Stimulated activated CD8-positive, alpha-beta memory T cell treated with anti-CD3 and anti-CD28 coated beads, Interleukin-15, amount 100 ng/mL, for 4 hours (primary cell): ENCODE measurements at regions not wholly inside any gene's neighbourhood (a gene's known extent, or its start where the extent isn't known, plus 50 kb on each side); places are given as distances from the start of the nearest gene placed in this dataset.

ENCODE experiments used
- DNase-seq, 2 donors: peaks; one replicate each; pipeline ENCODE4 v3.0.0-alpha.2; 2020; ENCODE audit warnings: low read depth in 2 of 2

DNA sequence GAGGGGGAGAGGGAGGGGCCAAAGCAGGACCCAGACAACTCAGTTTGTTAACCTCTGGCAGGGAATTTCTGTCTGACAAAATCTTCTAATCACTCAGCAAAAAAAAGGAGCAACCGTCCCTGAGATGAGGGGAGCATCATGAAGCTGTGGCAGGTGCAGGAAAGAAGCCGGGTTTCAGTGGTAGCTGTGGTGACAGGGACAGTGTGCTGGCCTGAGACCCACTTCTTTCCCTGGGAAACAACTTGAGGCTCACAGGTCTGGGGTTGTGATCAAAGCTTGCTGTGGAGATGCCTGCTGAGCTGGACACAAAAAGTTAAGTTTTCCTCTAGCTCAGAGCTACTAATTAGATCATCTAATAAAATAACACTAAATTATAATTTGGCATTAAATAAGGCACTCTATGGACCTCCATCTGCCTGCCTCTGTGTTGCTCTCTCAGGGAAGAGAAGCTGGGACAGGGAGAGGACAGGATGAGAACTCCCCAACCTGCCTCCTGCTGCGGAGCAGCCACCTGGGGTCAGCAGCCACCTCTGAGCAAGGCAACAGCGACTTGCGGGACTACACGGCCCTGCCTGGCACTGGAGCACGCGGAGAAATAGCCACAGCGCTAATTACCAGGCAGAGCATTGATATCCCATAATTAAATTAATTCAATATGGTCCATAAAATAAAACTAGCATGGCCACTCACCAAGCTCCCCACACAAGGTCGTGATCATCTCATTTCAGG, 104.6 kb upstream of the TEX51 start:
- no peak for DNase-seq

DNA sequence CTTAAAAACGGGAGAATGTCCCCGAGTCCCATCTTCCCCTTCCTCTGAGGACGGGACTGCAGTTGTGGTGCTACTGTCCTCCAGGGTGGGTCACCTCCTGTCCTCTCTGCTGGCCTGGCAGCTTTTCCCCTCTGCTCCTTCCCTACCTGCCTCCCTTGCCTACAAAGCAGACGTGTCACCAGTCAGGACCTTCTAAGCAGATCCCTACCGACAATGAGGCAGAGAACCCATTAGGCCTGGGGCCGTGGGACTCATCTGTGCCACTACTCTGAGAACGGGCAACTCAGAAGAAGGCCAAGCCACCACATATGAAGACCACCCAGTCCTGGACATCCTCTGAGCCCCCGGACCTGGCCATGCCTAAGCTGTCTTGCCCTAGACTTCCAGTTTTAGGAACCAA, 103.0 kb upstream of the TEX51 start:
- no peak for DNase-seq

DNA sequence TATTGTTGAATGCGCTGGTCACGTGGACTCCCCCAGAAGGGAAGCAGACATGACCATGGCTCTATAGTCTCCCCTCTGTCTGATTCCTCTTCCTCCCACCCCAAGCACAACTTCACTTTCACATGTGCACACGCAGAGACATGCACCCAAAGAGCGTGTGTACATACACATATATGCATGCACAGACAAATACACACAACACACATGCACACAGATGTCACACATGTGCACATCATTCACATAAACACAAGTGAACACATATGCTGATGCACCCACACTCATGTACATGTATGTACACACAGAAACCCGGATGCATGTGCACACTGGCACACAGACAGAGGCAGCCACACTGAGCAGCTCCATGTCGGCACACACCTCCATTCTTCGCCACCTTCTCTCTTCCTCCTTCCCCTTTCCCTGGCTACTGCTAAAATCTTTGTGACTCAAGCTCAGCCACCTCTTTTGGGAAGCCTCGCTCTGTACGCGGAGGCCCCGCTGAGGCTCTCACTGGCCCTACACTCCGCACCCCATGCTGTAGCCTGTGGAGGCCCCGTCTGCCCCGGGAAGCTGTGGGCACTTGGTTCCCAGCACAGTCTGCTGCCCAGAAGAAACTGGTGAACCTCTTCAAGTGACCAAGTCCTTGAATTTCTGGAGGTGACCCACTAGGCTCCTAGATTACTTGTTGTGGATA, 101.6 kb upstream of the TEX51 start:
- DNase-seq: no peak

- DNase-seq: no peak
Observed at GRCh38 chr2:126797622-126798275, 100.9 kb upstream of the TEX51 start.

DNA sequence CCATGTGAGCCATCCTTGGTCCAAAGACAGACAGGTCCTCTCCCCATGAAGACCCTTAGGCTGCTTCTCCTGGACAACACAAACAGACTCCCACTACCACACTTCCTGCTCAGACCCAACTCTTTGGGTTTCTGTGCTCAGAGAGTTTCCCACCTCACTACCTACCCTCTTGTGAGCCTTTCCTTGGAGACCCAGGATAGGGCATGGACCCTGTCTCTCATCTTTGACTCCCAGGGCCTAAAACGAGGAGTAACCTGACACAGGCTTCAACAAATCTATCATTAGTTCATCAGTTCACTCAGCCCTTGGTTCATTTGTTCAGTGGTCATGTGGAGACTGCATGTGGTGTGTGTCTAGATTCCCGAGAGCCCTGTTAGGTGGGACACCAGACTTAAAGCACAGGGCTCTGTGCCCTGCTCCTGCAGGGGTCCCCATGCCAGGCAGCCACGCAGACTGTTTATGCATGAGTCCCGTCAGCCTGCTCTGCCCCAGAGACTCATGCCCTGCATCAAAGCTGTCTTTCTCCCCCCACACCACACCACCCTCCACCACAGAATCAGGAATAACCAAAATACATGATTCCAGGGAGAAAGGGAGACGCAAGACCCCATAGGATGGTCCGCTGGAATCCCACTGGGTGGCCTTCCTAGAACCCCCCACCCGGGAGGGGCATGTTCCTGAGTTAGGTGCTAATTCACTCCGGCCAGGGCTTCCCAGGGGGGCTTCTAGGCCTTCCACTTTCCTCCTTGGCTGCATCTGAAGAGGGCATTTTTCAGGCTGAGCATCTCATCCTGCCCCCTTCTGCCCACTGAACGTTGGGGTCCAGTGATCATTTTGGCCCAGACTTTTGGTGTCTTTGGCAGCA, 100.2 kb upstream of the TEX51 start:
- no peak for DNase-seq

GRCh38 chr2:126799301-126799700, 99.4 kb upstream of the TEX51 start:
- DNase-seq: no peak

DNA sequence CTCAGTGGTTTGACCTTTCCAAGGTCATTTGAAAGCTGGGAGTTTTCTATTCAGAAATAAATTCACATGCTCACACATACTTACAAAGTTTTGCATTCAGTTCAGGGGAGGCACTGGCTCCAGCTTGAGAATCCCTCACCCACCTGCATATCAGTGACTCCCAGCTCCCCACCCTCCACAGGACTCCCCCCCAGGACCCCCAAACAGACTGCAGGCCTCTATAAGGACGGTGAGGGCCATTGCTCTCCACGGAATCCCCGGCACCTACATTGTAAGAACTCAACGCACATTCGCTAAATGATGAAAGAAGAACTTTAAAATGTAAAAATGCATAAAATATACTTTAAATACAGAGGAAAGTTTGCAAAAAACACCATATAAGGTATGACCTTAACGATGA, 97.2 kb upstream of the TEX51 start:
- no peak for DNase-seq

DNA sequence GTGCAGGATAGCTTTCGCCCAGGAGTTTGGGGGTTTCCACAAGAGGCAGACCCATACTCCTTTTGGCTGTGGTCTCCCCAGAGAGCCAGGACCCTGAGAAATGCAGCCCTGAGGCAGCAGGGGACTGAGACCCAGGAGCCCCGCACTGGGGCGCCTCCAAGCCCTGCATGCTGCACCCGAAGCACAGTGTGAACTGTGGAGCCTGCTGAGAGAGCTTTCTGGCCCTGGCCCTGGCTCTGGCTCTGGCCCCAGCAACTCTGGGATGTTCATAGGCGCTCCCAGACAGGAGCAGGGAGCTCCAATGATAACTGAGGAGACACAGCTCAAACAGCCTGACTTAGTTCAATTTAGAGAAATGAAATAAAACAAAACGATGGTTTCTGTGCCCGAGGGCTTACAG, 96.4 kb upstream of the TEX51 start:
- no peak for DNase-seq

GRCh38 chr2:126802774-126803433, 95.8 kb upstream of the TEX51 start:
- no peak for DNase-seq

DNA sequence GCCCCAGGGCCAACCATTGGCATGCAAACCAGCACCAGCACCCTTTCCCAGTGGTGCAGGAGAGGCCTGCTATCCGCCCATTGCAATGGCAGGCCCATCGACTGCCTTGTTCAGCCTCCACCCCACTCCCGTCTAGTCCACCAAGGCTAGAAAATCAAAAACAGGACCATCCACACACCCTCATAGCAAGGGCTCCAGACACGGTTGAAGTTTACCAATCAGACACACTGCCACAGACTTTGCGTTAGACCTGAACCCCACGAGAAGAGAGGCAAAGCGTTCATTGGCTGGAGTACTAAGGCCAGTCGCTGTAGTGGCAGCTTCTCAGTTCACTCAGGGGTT, 95.3 kb upstream of the TEX51 start:
- DNase-seq: no peak

GRCh38 chr2:126804347-126804746, 94.3 kb upstream of the TEX51 start:
- no peak for DNase-seq

DNA sequence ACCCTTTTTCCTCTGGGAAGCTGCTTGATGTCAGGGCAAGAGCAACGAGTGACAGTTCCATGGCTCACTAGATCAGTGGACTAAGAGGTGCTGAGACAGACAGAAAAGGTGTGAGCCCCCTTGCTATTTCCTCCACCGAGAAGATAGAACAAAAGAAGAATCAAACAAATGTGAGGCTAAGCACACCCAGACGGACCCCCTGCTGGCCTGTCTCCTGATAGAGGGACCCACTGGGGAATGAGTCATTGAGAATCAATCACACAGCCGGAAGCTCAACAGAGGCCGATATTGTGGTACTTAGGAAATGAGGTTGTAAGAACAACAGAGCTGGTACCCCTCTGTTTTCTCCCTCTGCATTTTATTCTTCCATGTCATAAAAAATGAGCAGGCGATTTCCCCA, 89.8 kb upstream of the TEX51 start:
- DNase-seq: no peak

- DNase-seq: no peak
Observed at GRCh38 chr2:126809340-126809739, 89.3 kb upstream of the TEX51 start.

- DNase-seq: no peak
Observed at GRCh38 chr2:126810001-126810400, 88.7 kb upstream of the TEX51 start.

DNA sequence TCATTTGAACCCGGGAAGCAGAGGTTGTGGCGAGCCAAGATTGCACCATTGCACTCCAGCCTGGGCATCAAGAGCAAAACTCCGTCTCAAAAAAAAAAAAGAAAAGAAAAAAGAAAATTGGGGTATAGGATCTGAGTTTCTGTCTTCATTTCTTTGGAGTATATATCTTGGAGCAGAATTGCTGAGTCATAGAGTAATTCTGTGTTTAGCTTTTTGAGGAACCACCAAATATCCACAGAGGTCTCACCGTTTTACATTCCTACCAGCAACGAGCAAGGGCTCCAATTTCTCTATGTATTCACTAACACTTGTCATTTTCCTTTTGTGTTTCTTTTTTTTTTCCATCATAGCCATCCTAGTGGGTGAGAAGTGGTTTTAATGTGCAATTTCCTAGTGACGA, 87.6 kb upstream of the TEX51 start:
- no peak for DNase-seq

GRCh38 chr2:126817172-126817571, 81.5 kb upstream of the TEX51 start:
- no peak for DNase-seq

GRCh38 chr2:126822115-126822514, 76.6 kb upstream of the TEX51 start:
- no peak for DNase-seq

DNA sequence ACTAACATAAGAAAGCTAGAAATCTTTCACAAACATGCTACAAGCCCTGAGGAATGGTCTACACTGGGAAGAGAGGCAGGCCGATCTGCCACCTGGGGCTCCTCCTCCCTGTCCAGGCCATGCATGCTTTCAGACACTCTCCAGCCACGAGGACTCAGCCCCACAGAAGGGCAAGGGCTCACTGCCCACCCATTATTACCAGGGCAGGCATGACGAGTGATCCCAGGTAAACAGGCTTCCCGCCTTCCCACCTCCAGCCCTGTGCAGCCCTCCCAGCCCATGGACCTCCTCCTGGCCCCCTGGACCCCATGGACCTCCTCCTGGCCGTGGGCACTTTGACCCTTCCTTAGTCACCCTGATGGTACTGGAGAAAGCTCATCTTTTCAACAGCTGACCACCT, 75.8 kb upstream of the TEX51 start:
- no peak for DNase-seq

DNA sequence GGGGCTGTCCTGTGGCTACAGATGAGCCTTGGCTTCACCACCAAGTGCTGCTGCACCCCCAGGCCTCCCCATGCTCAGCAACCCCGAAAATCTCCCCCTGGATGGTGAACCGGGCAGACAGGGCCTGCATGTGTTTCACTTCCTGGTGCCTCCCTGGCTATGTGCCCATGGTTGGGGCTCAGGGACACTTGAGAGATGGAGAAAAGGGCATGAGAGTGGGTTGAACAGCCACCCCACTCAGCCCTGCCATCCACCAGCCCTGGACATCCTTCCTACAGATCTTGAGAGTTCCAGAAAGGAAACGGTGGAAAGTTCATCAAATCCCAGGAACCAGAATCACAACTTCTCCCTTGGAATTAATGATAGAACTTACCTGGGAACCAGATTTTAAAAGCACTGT, 74.7 kb upstream of the TEX51 start:
- DNase-seq: no peak

GRCh38 chr2:126824663-126825062, 74.0 kb upstream of the TEX51 start:
- no peak for DNase-seq

DNA sequence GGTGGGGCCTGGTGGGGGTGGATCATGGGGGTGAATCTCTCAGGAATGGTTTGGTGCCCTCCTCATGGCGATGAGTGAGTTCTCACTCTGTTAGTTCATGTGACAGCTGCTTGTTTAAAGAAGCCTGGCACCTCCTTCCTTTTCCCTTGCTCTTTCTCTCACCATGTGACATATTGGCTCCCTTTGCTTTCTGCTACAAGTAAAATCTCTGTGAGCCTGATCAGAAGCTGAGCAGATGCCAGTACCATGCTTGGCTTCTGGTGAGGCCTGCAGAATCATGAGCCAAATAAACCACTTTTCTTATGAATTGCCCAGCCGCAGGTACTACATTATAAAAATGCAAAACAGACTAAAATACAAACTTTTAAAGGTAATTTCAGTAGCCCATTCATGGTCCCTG, 73.4 kb upstream of the TEX51 start:
- DNase-seq: no peak

- no peak for DNase-seq
Observed at GRCh38 chr2:126826491-126826890, 72.2 kb upstream of the TEX51 start.
